GM12892 (cell line): ENCODE measurements at regions not wholly inside any gene's neighbourhood (a gene's known extent, or its start where the extent isn't known, plus 50 kb on each side); places are given as distances from the start of the nearest gene placed in this dataset.

ENCODE experiments used
- POLR2A ChIP-seq: IDR thresholded peaks from 2 replicates; pipeline ENCODE4 v1.6.1; 2011; ENCODE audit warnings: low read depth, low read length, control low read depth
- POLR2AphosphoS5 ChIP-seq: IDR thresholded peaks from 2 replicates; pipeline ENCODE4 v1.6.1; 2011; ENCODE audit warnings: low read depth, low read length, control low read depth

- TF ChIP-seq POLR2A (no peak), POLR2AphosphoS5 (no peak)
These were observed 216.9 kb upstream of the BTBD3 start for GRCh38 chr20:11700831-11701230.
